Psoas muscle (tissue), 7 donors: ENCODE measurements at regions not wholly inside any gene's neighbourhood (a gene's known extent, or its start where the extent isn't known, plus 50 kb on each side); places are given as distances from the start of the nearest gene placed in this dataset.

Experiments
- ATAC-seq, 4 donors: fragments of 200-7000 bp; cut with Tn5 transposase; one replicate each; pipeline ENCODE4 v1.9.1; 2020; ENCODE audit warnings: moderate library complexity in 3 of 4, mild to moderate bottlenecking in 2 of 4
- DNase-seq, 2 donors: peaks; one replicate each; pipeline ENCODE4 v3.0.0-alpha.2; 2020
- H3K27ac ChIP-seq: fragments of 200-600 bp; one replicate; pipeline ENCODE4 v1.8.0; 2022
- H3K27me3 ChIP-seq, 3 donors: fragments of 200-600 bp in 1 of 3; one replicate each; pipeline versions ENCODE4 v1.6.1 to v1.8.0; 2013 to 2022; ENCODE audit warnings: low read length in 2 of 3, mild to moderate bottlenecking in 2 of 3, moderate library complexity in 1 of 3; ENCODE audit not compliant: insufficient read depth in 3 of 3
- H3K36me3 ChIP-seq, 2 donors: fragments of 200-600 bp in 1 of 2; one replicate each; pipeline versions ENCODE4 v1.6.1 to v1.8.0; 2013 to 2022; ENCODE audit warnings: low read depth in 1 of 2, mild to moderate bottlenecking in 1 of 2, moderate library complexity in 1 of 2; ENCODE audit not compliant: insufficient read depth in 1 of 2
- H3K4me1 ChIP-seq: fragments of 200-600 bp; one replicate; pipeline ENCODE4 v1.8.0; 2022
- H3K4me3 ChIP-seq: fragments of 200-600 bp; one replicate; pipeline ENCODE4 v1.8.0; 2022; ENCODE audit warnings: mild to moderate bottlenecking
- H3K9me3 ChIP-seq: fragments of 200-600 bp; one replicate; pipeline ENCODE4 v1.8.0; 2022
- CTCF ChIP-seq: fragments of 200-600 bp; IDR thresholded peaks from one replicate; pipeline ENCODE4 v1.8.0; 2022; ENCODE audit warnings: antibody characterized with exemption
- WGBS, 3 donors: extraction: QIAGEN DNeasy Blood & Tissue Kit; methylation state at CpG; one replicate each; pipeline versions ENCODE4 v1.1.6 to v1.1.7; 2013; 5-methylcytosine and 5-hydroxymethylcytosine counted together
- intact Hi-C, 2 donors: fragments of 100-400 bp; cut with DNase I; formaldehyde crosslinking; loops; one replicate each; pipeline versions ENCODE4 v1.11.0 to v1.14.2; 2022
- donor health status: healthy with polysubstance abuse.
- donor health status: DM: no; HTN: no; CAD: no; lungs with moderate emphysema.
- donor health status: Bipolar disorder and iron deficiency.
- donor health status: healthy.
- donor health status: DM: yes; HTN: yes; CAD: no.
- donor health status: DM: no; HTN: no; CAD: no.
- donor health status: DM: yes; HTN: yes; CAD: no.

- no peak for DNase-seq
- intact Hi-C loops, result no loop called here
- 82 to 83% (median 83%) methylated on average over 1 of the region's 1 CpG for WGBS, 3 donors
- H3K4me1 ChIP-seq, result no peaks in the 10 kb centered on the region
- no peaks in the 10 kb centered on the region for H3K27me3 ChIP-seq
- H3K27ac ChIP-seq, result no peak overlapping the region
- H3K4me3 ChIP-seq, result no peak overlapping the region
- H3K9me3 ChIP-seq, result peaks cover 26% of the 10 kb centered on the region
- no peak for TF ChIP-seq CTCF
- H3K36me3 ChIP-seq, result no peaks in the 10 kb centered on the region
- ATAC-seq, result no peak
Observed at GRCh38 chr1:209497729-209498128, 85.8 kb upstream of the CAMK1G start.

GRCh38 chr1:209500993-209501392, 82.5 kb upstream of the CAMK1G start:
- ATAC-seq, result no peak
- H3K4me3 ChIP-seq, result no peak overlapping the region
- H3K36me3 ChIP-seq, result no peaks in the 10 kb centered on the region
- H3K9me3 ChIP-seq, result peaks cover 20% of the 10 kb centered on the region
- DNase-seq, result no peak
- intact Hi-C loops, result no loop called here
- no peaks in the 10 kb centered on the region for H3K27me3 ChIP-seq
- H3K27ac ChIP-seq, result no peak overlapping the region
- TF ChIP-seq CTCF, result no peak
- no peaks in the 10 kb centered on the region for H3K4me1 ChIP-seq
- 80 to 88% (median 84%) methylated on average over 1 of the region's 1 CpG for WGBS, 3 donors

DNA sequence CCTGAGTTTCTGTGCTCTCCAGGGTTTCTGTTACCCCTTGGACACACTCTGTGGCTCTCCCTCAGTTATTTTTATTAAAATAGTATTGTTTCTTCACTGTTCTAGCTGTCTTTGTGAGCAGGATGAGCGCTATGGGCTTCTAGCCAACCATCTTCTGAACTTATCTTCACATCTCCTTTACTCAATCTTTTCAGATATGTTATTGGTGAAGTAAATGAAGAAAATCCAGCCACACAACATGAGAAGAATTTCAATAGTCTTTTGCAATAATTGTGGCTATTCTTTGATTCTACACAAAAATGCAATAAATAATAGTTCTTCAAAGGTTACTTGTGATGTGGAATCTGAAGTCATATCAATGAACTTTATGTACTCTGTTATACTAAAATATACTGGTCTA, 80.3 kb upstream of the CAMK1G start:
- H3K27me3 ChIP-seq, result no peaks in the 10 kb centered on the region
- H3K27ac ChIP-seq, result no peak overlapping the region
- peaks cover 13% of the 10 kb centered on the region for H3K9me3 ChIP-seq
- H3K36me3 ChIP-seq, result no peaks in the 10 kb centered on the region
- DNase-seq, result no peak
- no peaks in the 10 kb centered on the region for H3K4me1 ChIP-seq
- no peak for TF ChIP-seq CTCF
- whole genome bisulfite sequencing, 3 donors, result 78 to 83% (median 82%) methylated on average over 1 of the region's 1 CpG
- ATAC-seq, result no peak
- intact Hi-C loops, result no loop called here
- H3K4me3 ChIP-seq, result no peak overlapping the region

GRCh38 chr1:209504571-209504970, 78.9 kb upstream of the CAMK1G start:
- H3K36me3 ChIP-seq, result no peaks in the 10 kb centered on the region
- no peak overlapping the region for H3K27ac ChIP-seq
- WGBS, 3 donors, result 26 to 52% (median 33%) methylated on average over 1 of the region's 1 CpG
- intact Hi-C loops, result no loop called here
- ATAC-seq (no peak), DNase-seq (no peak)
- no peak for TF ChIP-seq CTCF
- no peaks in the 10 kb centered on the region for H3K4me1 ChIP-seq
- no peaks in the 10 kb centered on the region for H3K27me3 ChIP-seq
- peaks cover 13% of the 10 kb centered on the region for H3K9me3 ChIP-seq
- H3K4me3 ChIP-seq, result no peak overlapping the region

DNA sequence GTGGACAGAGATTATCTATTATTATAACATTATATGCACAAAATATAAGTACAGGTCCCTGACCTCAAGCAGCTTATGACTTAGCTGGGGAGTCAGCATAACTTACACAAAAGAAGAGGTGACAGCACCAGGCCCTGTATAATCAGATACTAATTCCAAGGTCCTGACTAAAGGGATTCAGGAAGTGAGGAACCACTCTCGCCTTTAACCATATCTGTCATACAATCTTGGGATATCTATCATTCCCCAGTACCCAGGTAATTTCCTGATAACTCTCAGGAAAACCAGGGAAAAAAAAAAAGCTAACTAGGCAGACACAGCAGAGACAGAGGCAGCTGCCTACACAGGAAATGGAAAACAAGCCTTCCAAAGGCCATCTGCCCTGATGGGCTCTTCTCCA, 78.5 kb upstream of the CAMK1G start:
- no peak for TF ChIP-seq CTCF
- DNase-seq (no peak), ATAC-seq (no peak)
- no peaks in the 10 kb centered on the region for H3K4me1 ChIP-seq
- H3K4me3 ChIP-seq, result no peak overlapping the region
- intact Hi-C loops, result no loop called here
- 70 to 89% (median 76%) methylated on average over 1 of the region's 1 CpG for WGBS, 3 donors
- no peaks in the 10 kb centered on the region for H3K27me3 ChIP-seq
- no peaks in the 10 kb centered on the region for H3K36me3 ChIP-seq
- H3K9me3 ChIP-seq, result peaks cover 8% of the 10 kb centered on the region
- H3K27ac ChIP-seq, result no peak overlapping the region
